ENCODE measurements at regions not wholly inside any gene's neighbourhood (a gene's known extent, or its start where the extent isn't known, plus 50 kb on each side); places are given as distances from the start of the nearest gene placed in this dataset.

GRCh38 chr6:14498748-14499147 is 381.2 kb downstream of the CD83 start:
- intact Hi-C loops (cut with DNase I; ENCODE audit: low total_unique reads): no loop called here
- Histone ChIP-seq H3K9me3 (no peaks in the 10 kb centered on the region), H3K27ac (no peak overlapping the region), H3K4me3 (no peak overlapping the region), H3K36me3 (ENCODE audit: low read depth, missing control alignments) (no peaks in the 10 kb centered on the region), H3K4me1 (no peaks in the 10 kb centered on the region), H3K27me3 (no peaks in the 10 kb centered on the region)
- DNase-seq: no peak
- 85 to 91% methylated on average over 1 of the region's 1 CpG for WGBS, 2 donors
- no peak for TF ChIP-seq POLR2A (IDR thresholded peaks at IDR 0.05)
- no peak for TF ChIP-seq CTCF (IDR thresholded peaks at IDR 0.05)

DNA sequence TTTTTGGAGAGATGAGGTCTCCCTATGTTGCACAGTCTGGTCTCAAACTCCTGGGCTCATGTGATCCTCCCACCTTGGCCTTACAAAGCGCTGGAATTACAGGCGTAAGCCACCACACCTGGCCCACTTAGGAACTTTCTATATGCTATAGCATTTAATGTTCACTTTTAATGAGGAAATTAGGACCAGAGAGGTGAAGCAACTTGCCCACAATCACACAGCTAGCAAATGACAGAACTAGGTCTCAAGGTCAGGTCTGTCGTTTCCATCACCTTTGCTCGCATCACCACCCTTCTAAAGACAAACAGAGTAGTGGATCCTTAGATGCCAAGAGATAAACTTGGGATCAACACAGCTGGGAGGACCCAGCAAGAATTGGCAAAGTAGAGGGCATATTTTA is 381.7 kb downstream of the CD83 start:
- H3K36me3 ChIP-seq (ENCODE audit: low read depth, missing control alignments): no peaks in the 10 kb centered on the region
- no peak overlapping the region for H3K27ac ChIP-seq
- TF ChIP-seq POLR2A (IDR thresholded peaks at IDR 0.05): no peak
- TF ChIP-seq CTCF (IDR thresholded peaks at IDR 0.05): no peak
- no peak overlapping the region for H3K4me3 ChIP-seq
- WGBS, 2 donors: 91 to 97% methylated on average over 4 of the region's 4 CpGs
- intact Hi-C loops (cut with DNase I; ENCODE audit: low total_unique reads): no loop called here
- no peaks in the 10 kb centered on the region for H3K27me3 ChIP-seq
- no peak for DNase-seq
- H3K9me3 ChIP-seq: no peaks in the 10 kb centered on the region
- no peaks in the 10 kb centered on the region for H3K4me1 ChIP-seq

GRCh38 chr6:14499841-14500240 is 382.3 kb downstream of the CD83 start:
- no peak overlapping the region for H3K27ac ChIP-seq
- no peak for TF ChIP-seq POLR2A (IDR thresholded peaks at IDR 0.05)
- TF ChIP-seq CTCF (IDR thresholded peaks at IDR 0.05): no peak
- H3K27me3 ChIP-seq: no peaks in the 10 kb centered on the region
- no peaks in the 10 kb centered on the region for H3K4me1 ChIP-seq
- H3K4me3 ChIP-seq: no peak overlapping the region
- intact Hi-C loops (cut with DNase I; ENCODE audit: low total_unique reads): no loop called here
- DNase-seq: no peak
- WGBS, 2 donors: 67 to 72% methylated on average over 10 of the region's 10 CpGs
- no peaks in the 10 kb centered on the region for H3K9me3 ChIP-seq
- no peaks in the 10 kb centered on the region for H3K36me3 ChIP-seq (ENCODE audit: low read depth, missing control alignments)

- Histone ChIP-seq H3K4me3 (no peak overlapping the region), H3K36me3 (ENCODE audit: low read depth, missing control alignments) (no peaks in the 10 kb centered on the region), H3K27me3 (no peaks in the 10 kb centered on the region), H3K9me3 (no peaks in the 10 kb centered on the region), H3K4me1 (no peaks in the 10 kb centered on the region), H3K27ac (no peak overlapping the region)
- WGBS, 2 donors: 89 to 95% methylated on average over 2 of the region's 2 CpGs
- intact Hi-C loops (cut with DNase I; ENCODE audit: low total_unique reads): no loop called here
- TF ChIP-seq CTCF (IDR thresholded peaks at IDR 0.05): no peak
- TF ChIP-seq POLR2A (IDR thresholded peaks at IDR 0.05): no peak
- DNase-seq: no peak
Measured at GRCh38 chr6:14500809-14501208, 383.2 kb downstream of the CD83 start.

DNA sequence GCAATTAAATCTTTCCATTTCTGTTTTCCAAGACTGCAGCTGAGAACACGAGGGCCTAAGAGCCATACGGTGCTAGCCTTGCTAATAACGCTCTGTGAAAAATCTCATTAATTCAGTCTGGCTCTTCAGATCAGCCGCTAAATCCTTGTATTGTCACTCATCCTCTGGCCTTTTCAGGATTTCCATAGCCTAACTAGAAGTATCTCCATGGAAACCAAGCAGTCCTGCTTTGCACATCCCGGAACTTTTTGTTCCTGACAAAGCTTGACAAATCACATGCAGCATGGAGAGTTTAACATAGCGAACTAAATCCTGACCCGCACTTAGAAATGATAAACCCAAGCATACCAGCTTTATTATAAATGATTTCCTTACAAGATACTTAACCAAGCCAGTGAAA is 383.7 kb downstream of the CD83 start:
- Histone ChIP-seq H3K9me3 (no peaks in the 10 kb centered on the region), H3K36me3 (ENCODE audit: low read depth, missing control alignments) (no peaks in the 10 kb centered on the region), H3K4me1 (no peaks in the 10 kb centered on the region), H3K27ac (no peak overlapping the region), H3K27me3 (no peaks in the 10 kb centered on the region), H3K4me3 (no peak overlapping the region)
- 73 to 85% methylated on average over 7 of the region's 7 CpGs for WGBS, 2 donors
- intact Hi-C loops (cut with DNase I; ENCODE audit: low total_unique reads): no loop called here
- DNase-seq: no peak
- TF ChIP-seq POLR2A (IDR thresholded peaks at IDR 0.05): no peak
- TF ChIP-seq CTCF (IDR thresholded peaks at IDR 0.05): no peak
